H1 (cell line): ENCODE measurements at regions not wholly inside any gene's neighbourhood (a gene's known extent, or its start where the extent isn't known, plus 50 kb on each side); places are given as distances from the start of the nearest gene placed in this dataset.

Source experiments
- CTCF ChIA-PET: fragments of 300-600 bp; sonication (Branson Sonifier 250); formaldehyde crosslinking; loops from one replicate; lab custom pipeline; 2021; ENCODE audit not compliant: partially characterized antibody; lab: Charles Lee
- POLR2A ChIA-PET: fragments of 300-600 bp; sonication (Branson Sonifier 250); formaldehyde crosslinking; loops from one replicate; lab custom pipeline; 2021; ENCODE audit warnings: inconsistent platforms; ENCODE audit not compliant: partially characterized antibody; lab: Charles Lee
- DNase-seq, 2 experiments: peaks; one replicate each; pipeline versions ENCODE4 v3.0.0 to v3.0.0-alpha.2; 2010 to 2022; ENCODE audit warnings: low spot score in 2 of 2, low read depth in 1 of 2, mixed read lengths in 1 of 2
- FAIRE-seq: peaks from 2 replicates; lab custom pipeline; 2011; peaks lifted over from hg19 to GRCh38; lab: Jason Lieb, UNC
- H2AFZ ChIP-seq: 2 replicates; pipeline ENCODE4 v1.8.1; 2012; ENCODE audit warnings: low read length, inconsistent platforms
- H2AK5ac ChIP-seq: 2 replicates; pipeline ENCODE4 v1.6.1; 2013; ENCODE audit warnings: low read depth, low read length
- H2BK120ac ChIP-seq: replicated peaks from 2 replicates; pipeline ENCODE3; 2013; ENCODE audit warnings: low read depth, low read length, inconsistent platforms
- H2BK12ac ChIP-seq: 2 replicates; pipeline ENCODE4 v1.6.1; 2013; ENCODE audit warnings: low read depth, low read length
- H2BK15ac ChIP-seq: 2 replicates; pipeline ENCODE4 v1.6.1; 2013; ENCODE audit warnings: low read length
- H2BK20ac ChIP-seq: 2 replicates; pipeline ENCODE4 v1.6.1; 2013; ENCODE audit warnings: low read length
- H2BK5ac ChIP-seq: 2 replicates; pipeline ENCODE4 v1.6.1; 2013; ENCODE audit warnings: low read depth, low read length
- H3K14ac ChIP-seq: 2 replicates; pipeline ENCODE4 v1.6.1; 2013; ENCODE audit warnings: inconsistent platforms; ENCODE audit not compliant: insufficient read length
- H3K18ac ChIP-seq: 2 replicates; pipeline ENCODE4 v1.6.1; 2013; ENCODE audit warnings: low read length; ENCODE audit errors: extremely low read depth
- H3K23ac ChIP-seq: 2 replicates; pipeline ENCODE4 v1.6.1; 2013; ENCODE audit warnings: inconsistent platforms; ENCODE audit not compliant: insufficient read length
- H3K23me2 ChIP-seq: 2 replicates; pipeline ENCODE4 v1.6.1; 2013; ENCODE audit warnings: low read depth, low read length
- H3K27ac ChIP-seq: 2 replicates; pipeline ENCODE4 v1.6.1; 2011; ENCODE audit warnings: low read depth, low read length, inconsistent platforms
- H3K27me3 ChIP-seq, 4 experiments: replicated peaks in 1 of 4; 1 replicate in 1 of 4; 2 replicates in 3 of 4; pipeline versions ENCODE4 v1.6.1 to v1.8.1; 2011 to 2013; ENCODE audit warnings: low read length in 3 of 4, mild to moderate bottlenecking in 3 of 4, inconsistent platforms in 2 of 4, mixed read lengths in 2 of 4, moderate library complexity in 1 of 4; ENCODE audit not compliant: control insufficient read depth in 3 of 4, insufficient read depth in 3 of 4; ENCODE audit errors: extremely low read depth in 1 of 4
- H3K36me3 ChIP-seq, 4 experiments: 2 replicates each; pipeline versions ENCODE4 v1.6.1 to v1.8.1; 2011 to 2013; ENCODE audit warnings: mild to moderate bottlenecking in 4 of 4, low read length in 3 of 4, moderate library complexity in 2 of 4, control low read depth in 1 of 4, inconsistent platforms in 1 of 4; ENCODE audit not compliant: insufficient read depth in 4 of 4, control insufficient read depth in 2 of 4
- H3K4ac ChIP-seq: replicated peaks from 2 replicates; pipeline ENCODE3; 2013; ENCODE audit warnings: low read length, low read depth, mixed read lengths, inconsistent platforms; ENCODE audit not compliant: insufficient read length
- H3K4me1 ChIP-seq, 4 experiments: replicated peaks in 1 of 4; 1 replicate in 1 of 4; 2 replicates in 3 of 4; pipeline versions ENCODE4 v1.6.1 to v1.8.1; 2011 to 2013; ENCODE audit warnings: low read length in 3 of 4, inconsistent platforms in 2 of 4, mixed read lengths in 1 of 4; ENCODE audit not compliant: insufficient read depth in 4 of 4, control insufficient read depth in 3 of 4
- H3K4me2 ChIP-seq, 2 experiments: 2 replicates each; pipeline versions ENCODE4 v1.6.1 to v1.8.1; 2011 to 2013; ENCODE audit warnings: low read depth in 2 of 2, low read length in 2 of 2, control low read depth in 1 of 2, inconsistent platforms in 1 of 2, mild to moderate bottlenecking in 1 of 2; ENCODE audit not compliant: insufficient read depth in 1 of 2
- H3K4me3 ChIP-seq, 4 experiments: fragments of 200-600, 300-600 bp in 1 of 4; sonication (generic), shearing (Covaris generic), sonication (Bioruptor Twin) in 1 of 4; 2 replicates each; pipeline versions ENCODE4 v1.5.1 to v1.8.1; 2011 to 2016; ENCODE audit warnings: low read length in 4 of 4, low read depth in 3 of 4, control low read depth in 2 of 4, inconsistent platforms in 2 of 4, mild to moderate bottlenecking in 2 of 4, mixed read lengths in 1 of 4, moderate library complexity in 1 of 4; ENCODE audit not compliant: insufficient read depth in 2 of 4; ENCODE audit errors: extremely low read depth in 1 of 4
- H3K56ac ChIP-seq: replicated peaks from 2 replicates; pipeline ENCODE3; 2013; ENCODE audit warnings: low read depth, mild to moderate bottlenecking, mixed read lengths, low read length, inconsistent platforms; ENCODE audit not compliant: insufficient read length
- H3K79me1 ChIP-seq: 2 replicates; pipeline ENCODE4 v1.6.1; 2013; ENCODE audit warnings: low read depth, low read length, control low read depth
- H3K79me2 ChIP-seq, 2 experiments: 2 replicates each; pipeline versions ENCODE4 v1.6.1 to v1.8.1; 2012 to 2013; ENCODE audit warnings: low read length in 2 of 2, mild to moderate bottlenecking in 2 of 2, inconsistent platforms in 1 of 2; ENCODE audit not compliant: insufficient read depth in 2 of 2, control insufficient read depth in 1 of 2
- H3K9ac ChIP-seq, 4 experiments: replicated peaks in 1 of 4; 1 replicate in 1 of 4; 2 replicates in 3 of 4; pipeline versions ENCODE4 v1.6.1 to v1.8.1; 2011 to 2013; ENCODE audit warnings: low read depth in 3 of 4, low read length in 3 of 4, control low read depth in 2 of 4, mild to moderate bottlenecking in 2 of 4, moderate library complexity in 2 of 4, inconsistent platforms in 1 of 4; ENCODE audit errors: extremely low read depth in 1 of 4
- H3K9me3 ChIP-seq, 2 experiments: 2 replicates each; pipeline versions ENCODE4 v1.6.1 to v1.8.1; 2012 to 2013; ENCODE audit warnings: mild to moderate bottlenecking in 2 of 2, moderate library complexity in 2 of 2, control low read depth in 1 of 2, inconsistent platforms in 1 of 2, low read depth in 1 of 2, low read length in 1 of 2, mixed read lengths in 1 of 2; ENCODE audit not compliant: insufficient read depth in 2 of 2
- H4K20me1 ChIP-seq, 2 experiments: replicated peaks in 1 of 2; 2 replicates each; pipeline versions ENCODE3 to v1.8.1; 2011 to 2013; ENCODE audit warnings: inconsistent platforms in 2 of 2, low read length in 2 of 2, mild to moderate bottlenecking in 1 of 2; ENCODE audit not compliant: insufficient read depth in 2 of 2, control insufficient read depth in 1 of 2
- H4K5ac ChIP-seq: 2 replicates; pipeline ENCODE4 v1.6.1; 2013; ENCODE audit warnings: low read length, low read depth, mixed read lengths, inconsistent platforms; ENCODE audit not compliant: insufficient read length
- H4K8ac ChIP-seq: 2 replicates; pipeline ENCODE4 v1.8.0; 2013; ENCODE audit warnings: mild to moderate bottlenecking, moderate library complexity, low read length, inconsistent platforms; ENCODE audit not compliant: insufficient read depth; ENCODE audit errors: extremely low read depth
- H4K91ac ChIP-seq: replicated peaks from 2 replicates; pipeline ENCODE3; 2013; ENCODE audit warnings: low read length, mixed read lengths, inconsistent platforms; ENCODE audit not compliant: insufficient read length
- EP300 ChIP-seq, 2 experiments: IDR thresholded peaks; 1 replicate in 1 of 2; 2 replicates in 1 of 2; pipeline ENCODE4 v1.6.1; 2011 to 2012; ENCODE audit warnings: low read depth in 2 of 2, low read length in 2 of 2, mild to moderate bottlenecking in 2 of 2, borderline replicate concordance in 1 of 2, inconsistent platforms in 1 of 2, moderate library complexity in 1 of 2
- EZH2 ChIP-seq: fragments of 200-600 bp; sonication (generic); IDR thresholded peaks from 2 replicates; pipeline ENCODE4 v1.7.1; 2012; ENCODE audit warnings: low read depth, mild to moderate bottlenecking, moderate library complexity, low read length, inconsistent platforms; ENCODE audit not compliant: severe bottlenecking
- FOSL1 ChIP-seq: IDR thresholded peaks from 2 replicates; pipeline ENCODE4 v1.6.1; 2011; ENCODE audit warnings: mild to moderate bottlenecking, low read depth, low read length, moderate library complexity; ENCODE audit not compliant: insufficient read depth
- JUN ChIP-seq: IDR thresholded peaks from 2 replicates; pipeline ENCODE4 v1.6.1; 2011; ENCODE audit warnings: low read depth, mild to moderate bottlenecking, improper control_type of control experiment, low read length
- JUND ChIP-seq: IDR thresholded peaks from 2 replicates; pipeline ENCODE4 v1.6.1; 2011; ENCODE audit warnings: mild to moderate bottlenecking, improper control_type of control experiment, low read length
- KDM4A ChIP-seq: IDR thresholded peaks from one replicate; pipeline ENCODE4 v1.7.1; 2012; ENCODE audit warnings: low read depth, mild to moderate bottlenecking, moderate library complexity, low read length, inconsistent platforms; ENCODE audit not compliant: severe bottlenecking
- POLR2A ChIP-seq, 2 experiments: IDR thresholded peaks; 1 replicate in 1 of 2; 2 replicates in 1 of 2; pipeline ENCODE4 v1.6.1; 2011; ENCODE audit warnings: low read depth in 2 of 2, low read length in 2 of 2, mild to moderate bottlenecking in 2 of 2; ENCODE audit errors: control extremely low read depth in 1 of 2
- POU5F1 ChIP-seq: IDR thresholded peaks from 2 replicates; pipeline ENCODE4 v1.6.1; 2011; ENCODE audit warnings: low read depth, mild to moderate bottlenecking, low read length, moderate library complexity
- SP2 ChIP-seq: IDR thresholded peaks from 2 replicates; pipeline ENCODE4 v1.6.1; 2012; ENCODE audit warnings: mild to moderate bottlenecking, low read length, inconsistent platforms
- TAF1 ChIP-seq: IDR thresholded peaks from 2 replicates; pipeline ENCODE4 v1.6.1; 2011; ENCODE audit warnings: mild to moderate bottlenecking, low read depth, low read length
- TCF12 ChIP-seq: IDR thresholded peaks from 2 replicates; pipeline ENCODE4 v1.6.1; 2011; ENCODE audit warnings: low read depth, mild to moderate bottlenecking, low read length
- WGBS, 2 experiments: shearing (Covaris generic) in 1 of 2; methylation state at CpG; one replicate each; pipeline versions ENCODE4 v1.1.6 to v1.1.7; 2013 to 2015; ENCODE audit warnings: low lambda C conversion rate in 2 of 2, mixed read lengths in 2 of 2, inconsistent platforms in 1 of 2, low coverage in 1 of 2, missing lambda C conversion rate in 1 of 2; ENCODE audit not compliant: insufficient replicate concordance in 2 of 2, insufficient coverage in 1 of 2, insufficient read length in 1 of 2; ENCODE audit errors: extremely low coverage in 1 of 2, missing lambda C conversion rate in 1 of 2; 5-methylcytosine and 5-hydroxymethylcytosine counted together

GRCh38 chr12:46073321-46073720 lies 82.9 kb upstream of the SCAF11 start:
- POLR2A ChIA-PET = no interaction called here

More at GRCh38 chr12:46073321-46073720, 82.9 kb upstream of the SCAF11 start:
- Histone ChIP-seq H4K91ac (no peak overlapping the region), H4K5ac (no peak overlapping the region), H3K27ac (no peak overlapping the region), H2BK12ac (no peak overlapping the region), H3K14ac (no peak overlapping the region), H4K8ac (no peak overlapping the region), H2BK5ac (no peak overlapping the region), H2AK5ac (no peak overlapping the region), H3K4me2 (no peak overlapping the region), H3K4ac (no peak overlapping the region), H3K56ac (no peak overlapping the region), H3K9ac (no peak overlapping the region), H3K79me1 (no peaks in the 10 kb centered on the region), H3K36me3 (no peaks in the 10 kb centered on the region), H3K79me2 (no peaks in the 10 kb centered on the region), H2AFZ (no peak overlapping the region), H3K27me3 (no peaks in the 10 kb centered on the region), H3K4me1 (no peaks in the 10 kb centered on the region), H2BK15ac (no peak overlapping the region), H3K4me3 (no peak overlapping the region), H3K23ac (no peak overlapping the region), H2BK120ac (no peak overlapping the region), H3K9me3 (peaks cover 8% of the 10 kb centered on the region in 2 experiments), H3K18ac (no peak overlapping the region), H3K23me2 (no peaks in the 10 kb centered on the region), H4K20me1 (no peaks in the 10 kb centered on the region), H2BK20ac (no peak overlapping the region)
- WGBS, 2 experiments = 90% methylated on average over 4 of the region's 4 CpGs; no CpG with 5 or more reads in 1 of the 2 experiments
- FAIRE-seq (no peak), DNase-seq (no peak)
- TF ChIP-seq TAF1 (no peak), TCF12 (no peak), JUN (no peak), SP2 (no peak), POU5F1 (no peak), EZH2 (no peak), JUND (no peak), POLR2A (IDR thresholded peaks at IDR 0.05; ENCODE audit: control extremely low read depth in 1 of 2, low read depth in 2 of 2, low read length in 2 of 2) (no peak), KDM4A (no peak), FOSL1 (no peak), EP300 (IDR thresholded peaks at IDR 0.05; ENCODE audit: borderline replicate concordance in 1 of 2, low read depth in 2 of 2, low read length in 2 of 2) (no peak)
- CTCF ChIA-PET = interaction anchor here (1.0 to 3.3 kb wide), 5 partner anchors 10 to 52 kb away, joined by 3 to 22 read pairs (median 11); no protein-coding TSS in a partner anchor
